ENCODE measurements at regions not wholly inside any gene's neighbourhood (a gene's known extent, or its start where the extent isn't known, plus 50 kb on each side); places are given as distances from the start of the nearest gene placed in this dataset.

DNA sequence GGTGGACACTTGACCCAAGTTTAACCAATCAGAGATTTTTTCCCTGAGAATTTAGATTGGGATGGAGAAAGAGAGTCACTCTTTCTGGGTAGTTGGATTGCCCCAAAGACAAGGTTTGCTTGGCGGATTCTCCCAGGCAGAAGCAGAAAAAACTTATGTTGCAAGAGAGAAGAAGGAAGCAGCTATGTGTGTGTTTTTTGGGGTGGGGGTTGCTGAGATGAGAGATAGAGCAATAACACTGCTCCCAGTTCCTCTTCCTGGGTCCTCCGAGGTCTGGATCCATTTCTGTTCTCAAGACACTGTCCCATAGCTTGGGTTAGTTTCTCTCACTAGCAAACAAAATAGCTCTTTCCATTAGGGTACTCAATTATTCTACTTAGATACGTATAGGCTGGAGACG, 222.1 kb downstream of the STIM2 start:
- Histone ChIP-seq H3K27me3 (ENCODE audit: insufficient read depth, low read depth) (no peaks in the 10 kb centered on the region), H3K9me2 (ENCODE audit: insufficient read depth) (no peaks in the 10 kb centered on the region), H3K79me2 (ENCODE audit: low read depth) (no peaks in the 10 kb centered on the region), H4K20me1 (ENCODE audit: insufficient read depth) (no peaks in the 10 kb centered on the region), H3K27ac (no peak overlapping the region), H3F3A (ENCODE audit: insufficient read depth, low read depth) (no peaks in the 10 kb centered on the region), H3K9me3 (ENCODE audit: insufficient read depth, low read depth) (no peaks in the 10 kb centered on the region), H3K4me2 (no peak overlapping the region), H3K4me1 (replicated peaks; ENCODE audit: insufficient read depth) (no peaks in the 10 kb centered on the region), H3K4me3 (no peak overlapping the region), H2AFZ (no peak overlapping the region), H3K36me3 (ENCODE audit: low read depth) (no peaks in the 10 kb centered on the region)
- no TSS peak for BruUV-seq (replicated peaks)
- ChIA-PET CTCF (no interaction called here), POLR2A (ENCODE audit: unreplicated experiment) (no interaction called here)
- intact Hi-C loops (cut with micrococcal nuclease; ENCODE audit: unreplicated experiment), result no loop called here
- no peak for DNase-seq
- TF ChIP-seq CTCF (conservative IDR thresholded peaks at IDR 0.05), result no peak
- TF ChIP-seq EZH2 (IDR thresholded peaks at IDR 0.05; ENCODE audit: low read depth), result no peak

GRCh38 chr4:27084685-27085361, 224.2 kb downstream of the STIM2 start:
- no peak overlapping the region for H3K4me2 ChIP-seq
- BruUV-seq (replicated peaks), result no TSS peak
- no peaks in the 10 kb centered on the region for H3K9me3 ChIP-seq (ENCODE audit: insufficient read depth, low read depth)
- no peaks in the 10 kb centered on the region for H3K36me3 ChIP-seq (ENCODE audit: low read depth)
- no peaks in the 10 kb centered on the region for H4K20me1 ChIP-seq (ENCODE audit: insufficient read depth)
- intact Hi-C loops (cut with micrococcal nuclease; ENCODE audit: unreplicated experiment), result no loop called here
- ChIA-PET POLR2A (ENCODE audit: unreplicated experiment) (no interaction called here), CTCF (no interaction called here)
- no peaks in the 10 kb centered on the region for H3K9me2 ChIP-seq (ENCODE audit: insufficient read depth)
- no peak overlapping the region for H3K4me3 ChIP-seq
- H3K27me3 ChIP-seq (ENCODE audit: insufficient read depth, low read depth), result no peaks in the 10 kb centered on the region
- no peak for TF ChIP-seq EZH2 (IDR thresholded peaks at IDR 0.05; ENCODE audit: low read depth)
- TF ChIP-seq CTCF (conservative IDR thresholded peaks at IDR 0.05), result no peak
- H3F3A ChIP-seq (ENCODE audit: insufficient read depth, low read depth), result no peaks in the 10 kb centered on the region
- DNase-seq, result no peak
- no peak overlapping the region for H3K27ac ChIP-seq
- H3K79me2 ChIP-seq (ENCODE audit: low read depth), result no peaks in the 10 kb centered on the region
- no peaks in the 10 kb centered on the region for H3K4me1 ChIP-seq (replicated peaks; ENCODE audit: insufficient read depth)
- H2AFZ ChIP-seq, result no peak overlapping the region

DNA sequence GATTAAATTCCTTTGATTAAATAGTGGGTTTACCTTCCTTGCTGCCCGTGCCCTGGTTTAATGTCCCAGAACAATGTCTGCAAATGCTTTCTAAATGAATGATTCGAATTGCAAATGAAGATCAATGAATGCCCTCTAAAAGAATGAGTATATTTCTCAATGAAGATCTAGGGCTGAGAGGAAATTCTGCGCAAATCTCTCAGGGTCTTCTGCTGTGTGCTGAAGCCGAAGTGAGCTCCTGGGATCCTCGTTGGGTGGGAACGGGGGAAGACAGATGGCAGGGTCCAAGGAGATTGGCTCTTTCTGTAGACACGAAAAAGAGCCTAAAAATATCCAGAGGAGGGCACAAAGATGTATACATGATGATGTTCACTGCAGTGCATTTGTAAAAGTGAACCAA, 224.8 kb downstream of the STIM2 start:
- ChIA-PET CTCF (no interaction called here), POLR2A (ENCODE audit: unreplicated experiment) (no interaction called here)
- Histone ChIP-seq H3K79me2 (ENCODE audit: low read depth) (no peaks in the 10 kb centered on the region), H3K27ac (no peak overlapping the region), H2AFZ (no peak overlapping the region), H4K20me1 (ENCODE audit: insufficient read depth) (no peaks in the 10 kb centered on the region), H3F3A (ENCODE audit: insufficient read depth, low read depth) (no peaks in the 10 kb centered on the region), H3K9me3 (ENCODE audit: insufficient read depth, low read depth) (no peaks in the 10 kb centered on the region), H3K4me2 (no peak overlapping the region), H3K27me3 (ENCODE audit: insufficient read depth, low read depth) (no peaks in the 10 kb centered on the region), H3K9me2 (ENCODE audit: insufficient read depth) (no peaks in the 10 kb centered on the region), H3K36me3 (ENCODE audit: low read depth) (no peaks in the 10 kb centered on the region), H3K4me1 (replicated peaks; ENCODE audit: insufficient read depth) (no peaks in the 10 kb centered on the region), H3K4me3 (no peak overlapping the region)
- intact Hi-C loops (cut with micrococcal nuclease; ENCODE audit: unreplicated experiment), result no loop called here
- no peak for DNase-seq
- TF ChIP-seq CTCF (conservative IDR thresholded peaks at IDR 0.05) (no peak), EZH2 (IDR thresholded peaks at IDR 0.05; ENCODE audit: low read depth) (no peak)
- BruUV-seq (replicated peaks), result no TSS peak
